Nephron progenitor cell (in vitro differentiated cells): ENCODE measurements at regions not wholly inside any gene's neighbourhood (a gene's known extent, or its start where the extent isn't known, plus 50 kb on each side); places are given as distances from the start of the nearest gene placed in this dataset.

Experiments used
- DNase-seq: peaks from one replicate; pipeline ENCODE4 v3.0.0; 2021
- H3K27ac Mint-ChIP-seq: 2 replicates; pipeline ENCODE4 v1.8.0; 2021; ENCODE audit warnings: mild to moderate bottlenecking, moderate library complexity, mixed read lengths
- H3K27me3 Mint-ChIP-seq: 2 replicates; pipeline ENCODE4 v1.8.0; 2021; ENCODE audit warnings: mild to moderate bottlenecking, low read depth, mixed read lengths; ENCODE audit not compliant: poor library complexity
- H3K36me3 Mint-ChIP-seq: 2 replicates; pipeline ENCODE4 v1.8.0; 2021; ENCODE audit warnings: low read depth, mixed read lengths
- H3K4me1 Mint-ChIP-seq: 2 replicates; pipeline ENCODE4 v1.8.0; 2021; ENCODE audit warnings: mixed read lengths
- H3K4me3 Mint-ChIP-seq: 2 replicates; pipeline ENCODE4 v1.8.0; 2021; ENCODE audit warnings: mild to moderate bottlenecking, moderate library complexity, mixed read lengths
- H3K9me3 Mint-ChIP-seq: 2 replicates; pipeline ENCODE4 v1.8.0; 2021; ENCODE audit warnings: mild to moderate bottlenecking, moderate library complexity, mixed read lengths
- TF ChIP-seq, protein P1 (sequence below): fragments of 200-600 bp; sonication (generic); IDR thresholded peaks from 2 replicates; pipeline ENCODE4 v1.5.0; 2021; ENCODE audit warnings: antibody characterized with exemption

DNA sequence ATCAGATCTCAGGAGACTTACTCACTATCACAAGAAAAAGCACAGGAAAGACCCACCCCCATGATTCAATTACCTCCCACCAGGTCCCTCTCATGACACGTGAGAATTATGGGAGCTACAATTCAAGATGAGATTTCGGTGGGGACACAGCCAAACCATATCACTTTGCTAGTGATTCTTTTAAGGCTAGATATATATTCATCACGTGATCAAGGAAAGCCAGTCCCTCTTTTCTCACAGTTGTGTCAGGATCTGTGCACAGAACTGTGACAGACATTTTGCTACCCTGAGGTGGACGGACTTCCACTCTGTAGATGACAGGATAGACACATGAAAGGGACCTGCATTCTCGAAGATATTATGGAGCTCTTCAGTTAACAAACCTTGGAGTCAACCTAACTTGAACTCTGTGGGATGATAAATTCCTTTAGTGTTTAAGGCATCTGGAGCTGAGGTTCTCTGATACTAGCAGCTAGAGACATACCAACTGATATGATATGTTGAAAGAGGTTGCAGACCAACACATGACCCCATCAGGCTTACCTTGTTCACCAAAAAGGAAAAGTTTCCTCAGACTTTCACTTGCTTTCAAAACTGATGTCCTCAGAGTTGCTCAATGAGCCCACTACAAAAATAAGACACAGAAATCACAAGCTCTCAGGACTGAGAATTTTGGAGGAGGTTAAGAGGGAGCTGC lies 66.3 kb upstream of the SCG2 start:
- TF ChIP-seq, protein P1, sequence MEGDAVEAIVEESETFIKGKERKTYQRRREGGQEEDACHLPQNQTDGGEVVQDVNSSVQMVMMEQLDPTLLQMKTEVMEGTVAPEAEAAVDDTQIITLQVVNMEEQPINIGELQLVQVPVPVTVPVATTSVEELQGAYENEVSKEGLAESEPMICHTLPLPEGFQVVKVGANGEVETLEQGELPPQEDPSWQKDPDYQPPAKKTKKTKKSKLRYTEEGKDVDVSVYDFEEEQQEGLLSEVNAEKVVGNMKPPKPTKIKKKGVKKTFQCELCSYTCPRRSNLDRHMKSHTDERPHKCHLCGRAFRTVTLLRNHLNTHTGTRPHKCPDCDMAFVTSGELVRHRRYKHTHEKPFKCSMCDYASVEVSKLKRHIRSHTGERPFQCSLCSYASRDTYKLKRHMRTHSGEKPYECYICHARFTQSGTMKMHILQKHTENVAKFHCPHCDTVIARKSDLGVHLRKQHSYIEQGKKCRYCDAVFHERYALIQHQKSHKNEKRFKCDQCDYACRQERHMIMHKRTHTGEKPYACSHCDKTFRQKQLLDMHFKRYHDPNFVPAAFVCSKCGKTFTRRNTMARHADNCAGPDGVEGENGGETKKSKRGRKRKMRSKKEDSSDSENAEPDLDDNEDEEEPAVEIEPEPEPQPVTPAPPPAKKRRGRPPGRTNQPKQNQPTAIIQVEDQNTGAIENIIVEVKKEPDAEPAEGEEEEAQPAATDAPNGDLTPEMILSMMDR, result no peak
- no peak overlapping the region for H3K27ac Mint-ChIP-seq
- H3K36me3 Mint-ChIP-seq, result no peaks in the 10 kb centered on the region
- no peaks in the 10 kb centered on the region for H3K27me3 Mint-ChIP-seq
- peaks cover 1% of the 10 kb centered on the region for H3K9me3 Mint-ChIP-seq
- H3K4me1 Mint-ChIP-seq, result no peaks in the 10 kb centered on the region
- H3K4me3 Mint-ChIP-seq, result no peak overlapping the region
- DNase-seq, result no peak

DNA sequence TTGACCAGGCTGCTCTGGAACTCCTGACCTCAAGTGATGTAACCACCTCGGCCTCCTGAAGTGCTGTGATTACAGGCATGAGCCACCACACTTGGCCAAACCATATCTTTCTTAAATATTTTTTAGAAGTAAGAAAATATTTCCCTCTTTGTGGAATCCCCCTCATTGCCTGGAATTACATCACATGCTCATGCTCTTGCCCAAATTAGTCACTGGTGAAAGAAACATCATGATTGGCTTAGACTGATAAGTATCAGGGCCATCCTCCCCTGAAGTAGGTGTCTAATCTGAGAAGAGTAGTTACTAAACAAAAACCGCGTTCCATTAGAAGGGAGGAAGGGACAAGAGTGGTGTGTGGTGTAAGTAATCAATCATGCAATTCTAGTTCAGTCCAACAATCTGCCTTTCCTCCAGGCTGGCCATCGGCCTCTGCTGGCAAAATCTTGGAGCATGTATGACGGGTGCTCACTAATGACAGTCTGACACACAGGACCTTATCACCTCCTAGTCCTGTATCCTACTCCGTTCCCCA lies 52.3 kb upstream of the SCG2 start:
- TF ChIP-seq, protein P1, result no peak
- no peak overlapping the region for H3K27ac Mint-ChIP-seq
- H3K36me3 Mint-ChIP-seq, result peaks cover 10% of the 10 kb centered on the region
- peaks cover 10% of the 10 kb centered on the region for H3K4me1 Mint-ChIP-seq
- no peak overlapping the region for H3K4me3 Mint-ChIP-seq
- peaks cover 8% of the 10 kb centered on the region for H3K9me3 Mint-ChIP-seq
- no peak for DNase-seq
- H3K27me3 Mint-ChIP-seq, result no peaks in the 10 kb centered on the region

- Mint-ChIP-seq H3K27ac (no peak overlapping the region), H3K4me3 (no peak overlapping the region), H3K4me1 (peaks cover 13% of the 10 kb centered on the region), H3K36me3 (peaks cover 10% of the 10 kb centered on the region), H3K9me3 (peaks cover 4% of the 10 kb centered on the region), H3K27me3 (no peaks in the 10 kb centered on the region)
- DNase-seq, result no peak
- TF ChIP-seq, protein P1, result no peak
Observed at GRCh38 chr2:223652902-223653301, 50.7 kb upstream of the SCG2 start.

DNA sequence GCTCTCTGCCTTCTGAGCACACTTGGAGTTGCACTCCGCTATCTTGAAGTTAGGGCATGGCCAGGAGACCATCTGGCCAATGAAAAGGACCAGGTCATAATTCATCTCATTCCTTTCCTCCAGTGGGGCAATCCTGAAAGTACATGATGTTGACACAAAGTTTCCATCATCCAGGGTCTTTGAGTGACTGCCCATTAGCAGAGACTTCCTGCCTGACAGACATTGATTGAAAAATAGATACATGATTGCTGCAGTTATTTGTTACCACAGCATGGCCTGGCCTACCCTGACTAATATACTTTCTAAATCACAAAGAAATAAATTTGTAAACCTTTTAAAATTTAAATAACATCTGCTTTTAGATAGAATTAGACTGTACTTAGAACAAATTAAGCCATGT lies 50.0 kb upstream of the SCG2 start:
- Mint-ChIP-seq H3K4me1 (peaks cover 12% of the 10 kb centered on the region), H3K27ac (no peak overlapping the region), H3K4me3 (no peak overlapping the region), H3K27me3 (no peaks in the 10 kb centered on the region), H3K9me3 (peaks cover 4% of the 10 kb centered on the region), H3K36me3 (peaks cover 10% of the 10 kb centered on the region)
- TF ChIP-seq, protein P1, result no peak
- DNase-seq, result no peak
